ENCODE measurements at regions not wholly inside any gene's neighbourhood (a gene's known extent, or its start where the extent isn't known, plus 50 kb on each side); places are given as distances from the start of the nearest gene placed in this dataset.

- Histone ChIP-seq H3K4me1 (ENCODE audit: low read depth) (no peaks in the 10 kb centered on the region), H3K36me3 (no peaks in the 10 kb centered on the region), H3K9me3 (ENCODE audit: low read depth) (no peaks in the 10 kb centered on the region), H3K27me3 (no peaks in the 10 kb centered on the region), H3K4me3 (no peak overlapping the region), H3K27ac (no peak overlapping the region)
- TF ChIP-seq CTCF (IDR thresholded peaks at IDR 0.05; ENCODE audit: low read depth, low read length): no peak
- no peak for DNase-seq (ENCODE audit: low read depth in 1 of 2, low spot score in 1 of 2)
These were observed 156.0 kb downstream of the KATNAL1 start for GRCh38 chr13:30151388-30151787.

GRCh38 chr13:30149248-30149647, 158.1 kb downstream of the KATNAL1 start:
- H3K27ac ChIP-seq: no peak overlapping the region
- H3K36me3 ChIP-seq: no peaks in the 10 kb centered on the region
- DNase-seq (ENCODE audit: low read depth in 1 of 2, low spot score in 1 of 2): no peak
- H3K9me3 ChIP-seq (ENCODE audit: low read depth): no peaks in the 10 kb centered on the region
- H3K4me3 ChIP-seq: no peak overlapping the region
- peaks cover 6% of the 10 kb centered on the region for H3K4me1 ChIP-seq (ENCODE audit: low read depth)
- TF ChIP-seq CTCF (IDR thresholded peaks at IDR 0.05; ENCODE audit: low read depth, low read length): no peak
- no peaks in the 10 kb centered on the region for H3K27me3 ChIP-seq

- Histone ChIP-seq H3K9me3 (ENCODE audit: low read depth) (no peaks in the 10 kb centered on the region), H3K4me3 (no peak overlapping the region)
These were observed 158.6 kb downstream of the KATNAL1 start for GRCh38 chr13:30148786-30149185.

GRCh38 chr13:30148171-30148754, 159.1 kb downstream of the KATNAL1 start:
- no peaks in the 10 kb centered on the region for H3K9me3 ChIP-seq (ENCODE audit: low read depth)
- H3K27ac ChIP-seq: no peak overlapping the region
- peaks cover 6% of the 10 kb centered on the region for H3K4me1 ChIP-seq (ENCODE audit: low read depth)
- H3K27me3 ChIP-seq: no peaks in the 10 kb centered on the region
- H3K36me3 ChIP-seq: no peaks in the 10 kb centered on the region
- no peak for TF ChIP-seq CTCF (IDR thresholded peaks at IDR 0.05; ENCODE audit: low read depth, low read length)
- H3K4me3 ChIP-seq: no peak overlapping the region
- no peak for DNase-seq (ENCODE audit: low read depth in 1 of 2, low spot score in 1 of 2)

More at GRCh38 chr13:30148786-30149185, 158.6 kb downstream of the KATNAL1 start:
- DNase-seq (ENCODE audit: low read depth in 1 of 2, low spot score in 1 of 2): no peak
- Histone ChIP-seq H3K27ac (no peak overlapping the region), H3K36me3 (no peaks in the 10 kb centered on the region), H3K27me3 (no peaks in the 10 kb centered on the region), H3K4me1 (ENCODE audit: low read depth) (peaks cover 6% of the 10 kb centered on the region)
- no peak for TF ChIP-seq CTCF (IDR thresholded peaks at IDR 0.05; ENCODE audit: low read depth, low read length)

GRCh38 chr13:30147421-30147820, 159.9 kb downstream of the KATNAL1 start:
- H3K9me3 ChIP-seq (ENCODE audit: low read depth): no peaks in the 10 kb centered on the region

More at GRCh38 chr13:30147421-30147820, 159.9 kb downstream of the KATNAL1 start:
- peaks cover 9% of the 10 kb centered on the region for H3K4me1 ChIP-seq (ENCODE audit: low read depth)
- H3K36me3 ChIP-seq: no peaks in the 10 kb centered on the region
- H3K4me3 ChIP-seq: no peak overlapping the region
- no peak overlapping the region for H3K27ac ChIP-seq
- TF ChIP-seq CTCF (IDR thresholded peaks at IDR 0.05; ENCODE audit: low read depth, low read length): no peak
- H3K27me3 ChIP-seq: no peaks in the 10 kb centered on the region
- DNase-seq (ENCODE audit: low read depth in 1 of 2, low spot score in 1 of 2): no peak

Data from cardiac muscle cell (in vitro differentiated cells and primary cell).